ENCODE measurements at regions not wholly inside any gene's neighbourhood (a gene's known extent, or its start where the extent isn't known, plus 50 kb on each side); places are given as distances from the start of the nearest gene placed in this dataset.

GRCh38 chr13:75963302-75963701 is 327.2 kb downstream of the LMO7 start:
- ATAC-seq (ENCODE audit: poor library complexity) (no peak), DNase-seq (no peak)
- TF ChIP-seq CTCF (IDR thresholded peaks at IDR 0.05): no peak
- intact Hi-C loops (cut with DNase I, micrococcal nuclease): no loop called here
- H3K27ac Mint-ChIP-seq: no peak overlapping the region
- H3K27ac ChIP-seq (ENCODE audit: low read depth in 1 of 2, low read length in 2 of 2): no peak overlapping the region
- H3K36me3 Mint-ChIP-seq (ENCODE audit: low read depth): no peaks in the 10 kb centered on the region
- peaks cover 15% of the 10 kb centered on the region for H3K27me3 Mint-ChIP-seq
- H3K36me3 ChIP-seq (ENCODE audit: insufficient read depth, low read length): no peaks in the 10 kb centered on the region
- CTCF ChIA-PET: no interaction called here
- no peak overlapping the region for H3K4me3 ChIP-seq (ENCODE audit: low read length)
- H3K9me3 Mint-ChIP-seq: no peaks in the 10 kb centered on the region
- POLR2A ChIA-PET: no interaction called here
- no peaks in the 10 kb centered on the region for H3K27me3 ChIP-seq (ENCODE audit: control insufficient read depth in 1 of 2, insufficient read depth in 2 of 2, low read length in 2 of 2)
- H3K4me1 Mint-ChIP-seq (ENCODE audit: low read depth): no peaks in the 10 kb centered on the region
- no peak overlapping the region for H3K4me3 Mint-ChIP-seq
- H3K4me1 ChIP-seq (ENCODE audit: insufficient read depth, low read length): no peaks in the 10 kb centered on the region
- H3K9me3 ChIP-seq (ENCODE audit: control insufficient read depth in 1 of 2, insufficient read depth in 1 of 2, low read length in 2 of 2): no peaks in the 10 kb centered on the region

DNA sequence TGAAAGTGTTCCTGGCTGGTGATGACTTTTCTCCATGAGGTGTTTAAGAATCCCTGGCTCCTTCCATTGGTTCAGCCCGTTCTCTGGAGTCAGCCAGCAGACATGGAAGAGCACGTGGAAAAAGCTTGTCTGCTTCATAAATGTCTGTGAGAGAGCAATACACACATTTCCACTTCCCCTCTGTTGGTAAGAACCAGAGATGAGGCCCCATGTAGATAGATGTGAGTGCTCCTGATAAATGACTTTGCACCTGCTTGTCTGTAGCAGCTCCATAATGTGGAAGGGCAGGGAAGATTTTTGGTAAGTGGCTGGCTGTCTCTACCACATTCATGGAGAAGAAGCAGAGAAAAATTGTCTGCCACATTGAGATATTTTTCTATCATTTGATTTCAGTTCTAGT is 325.8 kb downstream of the LMO7 start:
- no peak for TF ChIP-seq CTCF (IDR thresholded peaks at IDR 0.05)
- no peaks in the 10 kb centered on the region for H3K36me3 Mint-ChIP-seq (ENCODE audit: low read depth)
- no peaks in the 10 kb centered on the region for H3K9me3 Mint-ChIP-seq
- no peak for ATAC-seq (ENCODE audit: poor library complexity)
- POLR2A ChIA-PET: no interaction called here
- Histone ChIP-seq H3K27me3 (ENCODE audit: control insufficient read depth in 1 of 2, insufficient read depth in 2 of 2, low read length in 2 of 2) (no peaks in the 10 kb centered on the region), H3K36me3 (ENCODE audit: insufficient read depth, low read length) (no peaks in the 10 kb centered on the region), H3K4me3 (ENCODE audit: low read length) (no peak overlapping the region), H3K9me3 (ENCODE audit: control insufficient read depth in 1 of 2, insufficient read depth in 1 of 2, low read length in 2 of 2) (no peaks in the 10 kb centered on the region), H3K27ac (ENCODE audit: low read depth in 1 of 2, low read length in 2 of 2) (no peak overlapping the region), H3K4me1 (ENCODE audit: insufficient read depth, low read length) (no peaks in the 10 kb centered on the region)
- intact Hi-C loops (cut with DNase I, micrococcal nuclease): no loop called here
- H3K27ac Mint-ChIP-seq: no peak overlapping the region
- H3K4me1 Mint-ChIP-seq (ENCODE audit: low read depth): no peaks in the 10 kb centered on the region
- no peak overlapping the region for H3K4me3 Mint-ChIP-seq
- H3K27me3 Mint-ChIP-seq: peaks cover 15% of the 10 kb centered on the region
- CTCF ChIA-PET: no interaction called here
- DNase-seq: no peak

DNA sequence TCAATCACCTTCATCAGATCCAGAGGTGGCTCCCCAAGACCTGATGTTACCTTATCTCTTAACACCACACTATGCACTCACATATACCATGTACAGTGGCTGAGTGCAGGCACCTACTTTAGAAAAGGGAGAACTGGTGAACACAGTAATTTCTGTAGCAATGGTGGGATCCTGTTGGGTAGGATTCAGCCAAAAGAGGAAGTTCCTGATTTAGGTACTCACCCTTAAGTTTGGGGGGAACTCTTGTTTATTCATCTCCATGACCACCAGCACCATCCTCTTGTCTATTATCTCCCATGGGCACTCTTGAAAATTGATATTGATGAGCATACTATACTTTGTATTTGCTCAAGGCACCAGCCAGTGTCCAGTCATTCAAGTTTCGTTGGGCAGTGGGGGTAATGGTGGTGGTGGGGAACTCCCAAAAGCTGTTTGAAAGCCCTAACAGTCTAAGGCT is 324.4 kb downstream of the LMO7 start:
- ChIA-PET POLR2A (no interaction called here), CTCF (no interaction called here)
- no peaks in the 10 kb centered on the region for H3K9me3 ChIP-seq (ENCODE audit: control insufficient read depth in 1 of 2, insufficient read depth in 1 of 2, low read length in 2 of 2)
- DNase-seq (no peak), ATAC-seq (ENCODE audit: poor library complexity) (no peak)
- Mint-ChIP-seq H3K4me1 (ENCODE audit: low read depth) (no peaks in the 10 kb centered on the region), H3K9me3 (no peaks in the 10 kb centered on the region), H3K4me3 (no peak overlapping the region), H3K27me3 (peaks cover 15% of the 10 kb centered on the region), H3K27ac (no peak overlapping the region), H3K36me3 (ENCODE audit: low read depth) (no peaks in the 10 kb centered on the region)
- no peak for TF ChIP-seq CTCF (IDR thresholded peaks at IDR 0.05)
- intact Hi-C loops (cut with DNase I, micrococcal nuclease): no loop called here
- no peaks in the 10 kb centered on the region for H3K4me1 ChIP-seq (ENCODE audit: insufficient read depth, low read length)
- H3K27me3 ChIP-seq (ENCODE audit: control insufficient read depth in 1 of 2, insufficient read depth in 2 of 2, low read length in 2 of 2): no peaks in the 10 kb centered on the region
- H3K36me3 ChIP-seq (ENCODE audit: insufficient read depth, low read length): no peaks in the 10 kb centered on the region
- no peak overlapping the region for H3K4me3 ChIP-seq (ENCODE audit: low read length)
- no peak overlapping the region for H3K27ac ChIP-seq (ENCODE audit: low read depth in 1 of 2, low read length in 2 of 2)
